Prostate gland (tissue), 2 donors: ENCODE measurements at regions not wholly inside any gene's neighbourhood (a gene's known extent, or its start where the extent isn't known, plus 50 kb on each side); places are given as distances from the start of the nearest gene placed in this dataset.
"Not testable (repeated sequence)": the region's sequence is repeated elsewhere in the genome, so short reads cannot be mapped to it uniquely, and the experiment has no call there.

Experiments
- DNase-seq: peaks from one replicate; pipeline ENCODE4 v3.0.0-alpha.2; 2019; ENCODE audit warnings: low spot score
- H3K27ac ChIP-seq, 2 donors: fragments of 200-600 bp; sonication (generic); 2 replicates each; pipeline ENCODE4 v1.5.1; 2017 to 2019
- H3K27me3 ChIP-seq: fragments of 200-600 bp; sonication (generic); replicated peaks from 2 replicates; pipeline ENCODE4 v1.5.1; 2019; ENCODE audit not compliant: insufficient read depth
- H3K36me3 ChIP-seq, 2 donors: fragments of 200-600 bp; sonication (generic); 1 replicate in 1 of 2; 2 replicates in 1 of 2; pipeline versions ENCODE4 v1.5.1 to v1.8.1; 2017 to 2019
- H3K4me1 ChIP-seq: fragments of 200-600 bp; sonication (generic); replicated peaks from 2 replicates; pipeline ENCODE4 v1.5.1; 2019
- H3K4me3 ChIP-seq, 2 donors: fragments of 200-600 bp; sonication (generic); 2 replicates each; pipeline ENCODE4 v1.5.1; 2017 to 2019
- H3K9me3 ChIP-seq: fragments of 200-600 bp; sonication (generic); 2 replicates; pipeline ENCODE4 v1.5.1; 2017
- CTCF ChIP-seq, 4 experiments: fragments of 200-600 bp in 2 of 4; fragments of 450-650 bp in 2 of 4; sonication (generic) in 2 of 4; IDR thresholded peaks; 1 replicate in 3 of 4; 2 replicates in 1 of 4; pipeline ENCODE4 v1.5.1; 2016 to 2019; ENCODE audit warnings: antibody characterized with exemption in 4 of 4, mild to moderate bottlenecking in 2 of 4, moderate library complexity in 2 of 4
- POLR2A ChIP-seq: fragments of 450-650 bp; IDR thresholded peaks from one replicate; pipeline ENCODE4 v1.6.1; 2016; ENCODE audit warnings: antibody characterized with exemption, mild to moderate bottlenecking
- POLR2AphosphoS5 ChIP-seq: sonication (generic); formaldehyde crosslinking; IDR thresholded peaks from one replicate; pipeline ENCODE4 v1.6.1; 2017; ENCODE audit warnings: antibody characterized with exemption
- WGBS: methylation state at CpG from one replicate; pipeline ENCODE4 v1.1.5; 2018; 5-methylcytosine and 5-hydroxymethylcytosine counted together
- intact Hi-C: fragments of 100-400 bp; cut with DNase I; formaldehyde crosslinking; loops from one replicate; pipeline ENCODE4 v1.14.2; 2022

GRCh38 chr12:23368590-23368989, 580.9 kb downstream of the SOX5 start:
- WGBS = 93% methylated on average over 1 of the region's 1 CpG
- H3K4me3 ChIP-seq = no peak overlapping the region
- no peak for DNase-seq
- H3K36me3 ChIP-seq = no peaks in the 10 kb centered on the region
- H3K9me3 ChIP-seq = no peaks in the 10 kb centered on the region
- TF ChIP-seq POLR2AphosphoS5 (no peak), CTCF (IDR thresholded peaks at IDR 0.05) (no peak), POLR2A (no peak)
- no peaks in the 10 kb centered on the region for H3K27me3 ChIP-seq
- intact Hi-C loops = no loop called here
- H3K27ac ChIP-seq = no peak overlapping the region
- H3K4me1 ChIP-seq = no peaks in the 10 kb centered on the region

- H3K27ac ChIP-seq = no peak overlapping the region
- WGBS = 78% methylated on average over 2 of the region's 3 CpGs
- H3K4me1 ChIP-seq = no peaks in the 10 kb centered on the region
- H3K27me3 ChIP-seq = no peaks in the 10 kb centered on the region
- H3K9me3 ChIP-seq = no peaks in the 10 kb centered on the region
- no peak for DNase-seq
- H3K36me3 ChIP-seq = no peaks in the 10 kb centered on the region
- H3K4me3 ChIP-seq = no peak overlapping the region
- intact Hi-C loops = no loop called here
- TF ChIP-seq CTCF (IDR thresholded peaks at IDR 0.05) (no peak), POLR2AphosphoS5 (no peak), POLR2A (no peak)
These were observed 573.8 kb downstream of the SOX5 start for GRCh38 chr12:23375621-23376020.

- Histone ChIP-seq H3K36me3 (no peaks in the 10 kb centered on the region), H3K4me3 (no peak overlapping the region), H3K9me3 (no peaks in the 10 kb centered on the region), H3K4me1 (no peaks in the 10 kb centered on the region), H3K27me3 (no peaks in the 10 kb centered on the region), H3K27ac (no peak overlapping the region)
- intact Hi-C loops = no loop called here
- 60% methylated on average over 3 of the region's 3 CpGs for WGBS
- no peak for TF ChIP-seq CTCF (IDR thresholded peaks at IDR 0.05)
- no peak for TF ChIP-seq POLR2AphosphoS5
- no peak for TF ChIP-seq POLR2A
- DNase-seq = no peak
These were observed 573.2 kb downstream of the SOX5 start for GRCh38 chr12:23376238-23376637.

GRCh38 chr12:23380419-23381100, 568.9 kb downstream of the SOX5 start:
- Histone ChIP-seq H3K27me3 (no peaks in the 10 kb centered on the region), H3K4me1 (no peaks in the 10 kb centered on the region), H3K27ac (no peak overlapping the region), H3K4me3 (no peak overlapping the region), H3K36me3 (no peaks in the 10 kb centered on the region), H3K9me3 (no peaks in the 10 kb centered on the region)
- intact Hi-C loops = no loop called here
- 82% methylated on average over 4 of the region's 4 CpGs for WGBS
- TF ChIP-seq POLR2A (no peak), POLR2AphosphoS5 (no peak), CTCF (IDR thresholded peaks at IDR 0.05) (no peak)
- DNase-seq = no peak

GRCh38 chr12:23388898-23389297, 560.6 kb downstream of the SOX5 start:
- 90% methylated on average over 9 of the region's 9 CpGs for whole genome bisulfite sequencing
- intact Hi-C loops, DNase-seq, H3K9me3 ChIP-seq, H3K27me3 ChIP-seq, H3K27ac ChIP-seq, H3K4me1 ChIP-seq, H3K4me3 ChIP-seq, H3K36me3 ChIP-seq: not testable (repeated sequence)

GRCh38 chr12:23389315-23389714, 560.2 kb downstream of the SOX5 start:
- H3K4me1 ChIP-seq, H3K9me3 ChIP-seq, H3K36me3 ChIP-seq, DNase-seq, intact Hi-C loops, H3K4me3 ChIP-seq, H3K27ac ChIP-seq, H3K27me3 ChIP-seq: not testable (repeated sequence)
- WGBS = 68% methylated on average over 4 of the region's 4 CpGs
